HG03575 (cell line): ENCODE measurements at regions not wholly inside any gene's neighbourhood (a gene's known extent, or its start where the extent isn't known, plus 50 kb on each side); places are given as distances from the start of the nearest gene placed in this dataset.
A peak's percentile ranks its signal among the peaks of the same experiment; 100 is the strongest.

ENCODE experiments used
- ATAC-seq: cut with Tn5 transposase; IDR thresholded peaks from one replicate; pipeline ENCODE4 v1.9.1; 2021; ENCODE audit not compliant: unreplicated experiment, insufficient number of reproducible peaks, low FRiP score; ENCODE audit errors: extremely low read depth

- ATAC-seq: peak; percentile 26
Measured at GRCh38 chrX:65035446-65035770, 59.2 kb upstream of the ZC4H2 start.

GRCh38 chrX:65034668-65035445, 58.6 kb upstream of the ZC4H2 start, which contains the start of gene ZC3H12B:
Gene ZC3H12B (plus strand): TSS chrX:65034826.
- ATAC-seq: peak; percentile 83

- ATAC-seq: no peak
Measured at GRCh38 chrX:65034292-65034667, 58.0 kb upstream of the ZC4H2 start.
